ENCODE measurements at regions not wholly inside any gene's neighbourhood (a gene's known extent, or its start where the extent isn't known, plus 50 kb on each side); places are given as distances from the start of the nearest gene placed in this dataset.
"Not testable (repeated sequence)": the region's sequence is repeated elsewhere in the genome, so short reads cannot be mapped to it uniquely, and the experiment has no call there.

- DNase-seq = no peak
Measured at GRCh38 chr1:73452522-73452921, 745.5 kb downstream of the LRRIQ3 start.

- not testable (repeated sequence) for DNase-seq
Measured at GRCh38 chr1:73450668-73451067, 747.3 kb downstream of the LRRIQ3 start.

- DNase-seq = no peak
Measured at GRCh38 chr1:73411479-73411878, 786.5 kb downstream of the LRRIQ3 start.

GRCh38 chr1:73401666-73402065 lies 796.3 kb downstream of the LRRIQ3 start:
- DNase-seq = no peak

GRCh38 chr1:73382966-73383365 lies 815.0 kb downstream of the LRRIQ3 start:
- no peak for DNase-seq

GRCh38 chr1:73366734-73367413 lies 831.1 kb downstream of the LRRIQ3 start:
- no peak for DNase-seq

GRCh38 chr1:73359001-73359400 lies 839.0 kb downstream of the LRRIQ3 start:
- no peak for DNase-seq

- DNase-seq = no peak
Measured at GRCh38 chr1:73356485-73356884, 841.5 kb downstream of the LRRIQ3 start.

GRCh38 chr1:73343947-73344346 lies 854.0 kb downstream of the LRRIQ3 start:
- DNase-seq = no peak

- no peak for DNase-seq
Measured at GRCh38 chr1:73333847-73334503, 864.0 kb downstream of the LRRIQ3 start.

GRCh38 chr1:73331726-73332125 lies 866.2 kb downstream of the LRRIQ3 start:
- no peak for DNase-seq

- DNase-seq = no peak
Measured at GRCh38 chr1:73327998-73328397, 870.0 kb downstream of the LRRIQ3 start.

- no peak for DNase-seq
Measured at GRCh38 chr1:73327180-73327793, 870.7 kb downstream of the LRRIQ3 start.

GRCh38 chr1:73326663-73327062 lies 871.3 kb downstream of the LRRIQ3 start:
- no peak for DNase-seq

GRCh38 chr1:73310797-73311381 lies 887.1 kb downstream of the LRRIQ3 start:
- no peak for DNase-seq

- DNase-seq = no peak
Measured at GRCh38 chr1:73306899-73307555, 890.9 kb downstream of the LRRIQ3 start.

GRCh38 chr1:73273886-73274285 lies 924.1 kb downstream of the LRRIQ3 start:
- DNase-seq = no peak

- DNase-seq = not testable (repeated sequence)
Measured at GRCh38 chr1:73245196-73245595, 952.8 kb downstream of the LRRIQ3 start.

- no peak for DNase-seq
Measured at GRCh38 chr1:73218995-73219546, 936.7 kb upstream of the NEGR1 start.

- DNase-seq = no peak
Measured at GRCh38 chr1:73205294-73205973, 923.1 kb upstream of the NEGR1 start.

- DNase-seq = no peak
Measured at GRCh38 chr1:73197972-73198371, 915.6 kb upstream of the NEGR1 start.

- DNase-seq = no peak
Measured at GRCh38 chr1:73194965-73195364, 912.6 kb upstream of the NEGR1 start.
